ENCODE measurements at regions not wholly inside any gene's neighbourhood (a gene's known extent, or its start where the extent isn't known, plus 50 kb on each side); places are given as distances from the start of the nearest gene placed in this dataset.

DNA sequence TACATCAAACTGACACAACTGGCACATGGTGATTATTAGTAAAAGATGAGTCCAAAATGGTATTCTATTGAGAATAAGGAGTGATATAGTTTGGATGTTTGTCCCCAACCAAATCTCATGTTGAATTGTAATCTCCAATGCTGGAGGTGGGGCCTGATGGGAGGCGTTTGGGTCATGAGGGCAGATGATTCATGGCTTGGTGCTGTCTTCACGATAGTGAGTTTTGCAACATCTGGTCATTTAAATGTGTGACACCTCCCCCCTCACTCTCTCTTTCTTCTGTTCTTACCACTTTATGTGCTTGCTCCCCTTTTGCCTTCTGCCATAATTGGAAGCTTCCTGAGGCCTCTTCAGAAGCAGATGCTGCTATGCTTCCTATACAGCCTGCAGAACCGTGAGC is 90.6 kb downstream of the RSL24D1 start:
- TF ChIP-seq POLR2AphosphoS5 (IDR thresholded peaks at IDR 0.05; ENCODE audit: low read depth) (no peak), SPI1 (IDR thresholded peaks at IDR 0.05; ENCODE audit: borderline replicate concordance, low read depth) (no peak), GABPA (IDR thresholded peaks at IDR 0.05; ENCODE audit: low read depth) (no peak)
- TF ChIP-seq, protein P1, sequence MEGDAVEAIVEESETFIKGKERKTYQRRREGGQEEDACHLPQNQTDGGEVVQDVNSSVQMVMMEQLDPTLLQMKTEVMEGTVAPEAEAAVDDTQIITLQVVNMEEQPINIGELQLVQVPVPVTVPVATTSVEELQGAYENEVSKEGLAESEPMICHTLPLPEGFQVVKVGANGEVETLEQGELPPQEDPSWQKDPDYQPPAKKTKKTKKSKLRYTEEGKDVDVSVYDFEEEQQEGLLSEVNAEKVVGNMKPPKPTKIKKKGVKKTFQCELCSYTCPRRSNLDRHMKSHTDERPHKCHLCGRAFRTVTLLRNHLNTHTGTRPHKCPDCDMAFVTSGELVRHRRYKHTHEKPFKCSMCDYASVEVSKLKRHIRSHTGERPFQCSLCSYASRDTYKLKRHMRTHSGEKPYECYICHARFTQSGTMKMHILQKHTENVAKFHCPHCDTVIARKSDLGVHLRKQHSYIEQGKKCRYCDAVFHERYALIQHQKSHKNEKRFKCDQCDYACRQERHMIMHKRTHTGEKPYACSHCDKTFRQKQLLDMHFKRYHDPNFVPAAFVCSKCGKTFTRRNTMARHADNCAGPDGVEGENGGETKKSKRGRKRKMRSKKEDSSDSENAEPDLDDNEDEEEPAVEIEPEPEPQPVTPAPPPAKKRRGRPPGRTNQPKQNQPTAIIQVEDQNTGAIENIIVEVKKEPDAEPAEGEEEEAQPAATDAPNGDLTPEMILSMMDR (IDR thresholded peaks at IDR 0.05; ENCODE audit: insufficient read depth, low read length): no peak
- TF ChIP-seq, protein P2, sequence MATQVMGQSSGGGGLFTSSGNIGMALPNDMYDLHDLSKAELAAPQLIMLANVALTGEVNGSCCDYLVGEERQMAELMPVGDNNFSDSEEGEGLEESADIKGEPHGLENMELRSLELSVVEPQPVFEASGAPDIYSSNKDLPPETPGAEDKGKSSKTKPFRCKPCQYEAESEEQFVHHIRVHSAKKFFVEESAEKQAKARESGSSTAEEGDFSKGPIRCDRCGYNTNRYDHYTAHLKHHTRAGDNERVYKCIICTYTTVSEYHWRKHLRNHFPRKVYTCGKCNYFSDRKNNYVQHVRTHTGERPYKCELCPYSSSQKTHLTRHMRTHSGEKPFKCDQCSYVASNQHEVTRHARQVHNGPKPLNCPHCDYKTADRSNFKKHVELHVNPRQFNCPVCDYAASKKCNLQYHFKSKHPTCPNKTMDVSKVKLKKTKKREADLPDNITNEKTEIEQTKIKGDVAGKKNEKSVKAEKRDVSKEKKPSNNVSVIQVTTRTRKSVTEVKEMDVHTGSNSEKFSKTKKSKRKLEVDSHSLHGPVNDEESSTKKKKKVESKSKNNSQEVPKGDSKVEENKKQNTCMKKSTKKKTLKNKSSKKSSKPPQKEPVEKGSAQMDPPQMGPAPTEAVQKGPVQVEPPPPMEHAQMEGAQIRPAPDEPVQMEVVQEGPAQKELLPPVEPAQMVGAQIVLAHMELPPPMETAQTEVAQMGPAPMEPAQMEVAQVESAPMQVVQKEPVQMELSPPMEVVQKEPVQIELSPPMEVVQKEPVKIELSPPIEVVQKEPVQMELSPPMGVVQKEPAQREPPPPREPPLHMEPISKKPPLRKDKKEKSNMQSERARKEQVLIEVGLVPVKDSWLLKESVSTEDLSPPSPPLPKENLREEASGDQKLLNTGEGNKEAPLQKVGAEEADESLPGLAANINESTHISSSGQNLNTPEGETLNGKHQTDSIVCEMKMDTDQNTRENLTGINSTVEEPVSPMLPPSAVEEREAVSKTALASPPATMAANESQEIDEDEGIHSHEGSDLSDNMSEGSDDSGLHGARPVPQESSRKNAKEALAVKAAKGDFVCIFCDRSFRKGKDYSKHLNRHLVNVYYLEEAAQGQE (IDR thresholded peaks at IDR 0.05; ENCODE audit: insufficient replicate concordance, low read depth): no peak

All from HL-60 (cell line).